ENCODE measurements at regions not wholly inside any gene's neighbourhood (a gene's known extent, or its start where the extent isn't known, plus 50 kb on each side); places are given as distances from the start of the nearest gene placed in this dataset.
"Not testable (repeated sequence)": the region's sequence is repeated elsewhere in the genome, so short reads cannot be mapped to it uniquely, and the experiment has no call there.

- not testable (repeated sequence) for DNase-seq
Observed at GRCh38 chr11:116666673-116667249, 106.0 kb downstream of the BUD13 start.

- no peak for DNase-seq
Observed at GRCh38 chr11:116665523-116665922, 107.3 kb downstream of the BUD13 start.

DNA sequence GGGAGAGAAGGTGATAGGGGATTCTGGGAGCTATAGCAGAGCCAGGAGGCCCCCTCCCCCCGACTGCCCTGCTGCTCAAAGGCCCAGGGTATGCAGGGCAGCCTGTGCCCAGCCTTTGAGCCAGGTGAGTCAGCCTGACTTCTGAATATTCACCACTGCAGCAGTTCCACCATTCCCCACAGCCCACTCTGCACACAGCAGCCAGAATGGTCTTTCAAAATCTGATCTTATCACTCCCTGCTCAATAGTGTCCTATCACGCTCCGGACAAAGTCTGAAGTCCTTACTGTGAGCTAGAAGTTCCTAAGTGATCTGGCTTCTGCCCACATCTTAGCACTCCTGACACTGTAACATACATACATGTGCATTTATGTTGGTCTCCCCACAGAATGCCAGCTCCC lies 111.7 kb downstream of the BUD13 start:
- no peak for DNase-seq

GRCh38 chr11:116660011-116660410 lies 112.8 kb downstream of the BUD13 start:
- DNase-seq: no peak

- no peak for DNase-seq
Observed at GRCh38 chr11:116658876-116659535, 113.8 kb downstream of the BUD13 start.

DNA sequence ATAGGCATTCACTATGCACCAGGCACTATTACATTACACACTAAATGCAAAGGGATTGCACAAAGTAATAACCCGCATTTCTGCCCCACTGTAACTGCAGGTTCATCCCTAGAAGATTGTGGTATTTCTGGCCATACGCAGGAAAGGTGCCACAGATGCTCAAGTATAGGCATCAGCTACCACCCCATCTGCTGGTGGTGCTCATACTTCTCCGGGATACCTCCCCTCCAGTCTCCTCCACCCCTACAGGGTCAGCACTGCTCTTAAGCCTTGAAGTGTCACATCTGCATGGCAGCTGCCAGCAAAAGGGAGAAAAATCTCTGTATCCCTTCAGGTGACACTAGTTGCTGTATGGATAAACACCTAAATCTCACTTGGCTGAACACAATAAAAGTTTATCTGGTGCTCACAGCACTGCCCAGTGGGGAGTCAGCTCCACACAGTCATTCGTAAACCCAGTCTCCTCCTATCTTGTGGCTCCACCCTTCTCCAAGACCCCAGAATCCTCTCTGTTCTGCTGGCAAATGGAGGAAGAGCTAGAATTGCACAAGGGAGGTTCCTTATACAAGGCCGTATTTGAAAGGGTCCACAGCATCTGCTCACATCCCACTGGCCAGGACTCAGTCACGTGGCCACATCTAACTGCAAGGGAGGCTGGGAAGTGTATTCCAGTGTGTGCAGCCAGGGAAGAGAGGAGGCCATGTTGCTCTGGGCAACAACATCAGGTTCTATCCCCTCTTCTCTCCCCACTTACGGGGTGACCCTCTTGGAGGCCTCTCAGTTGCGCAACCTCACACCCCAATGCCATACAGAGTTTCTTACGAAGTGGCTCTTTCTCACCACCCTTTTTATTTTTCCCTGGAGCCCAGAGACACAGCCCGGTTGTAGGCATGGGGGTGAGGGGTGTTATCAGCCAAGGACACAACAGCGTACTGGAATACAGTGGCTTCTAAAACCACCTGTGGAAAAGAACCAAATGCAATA lies 114.7 kb downstream of the BUD13 start:
- DNase-seq: no peak

DNA sequence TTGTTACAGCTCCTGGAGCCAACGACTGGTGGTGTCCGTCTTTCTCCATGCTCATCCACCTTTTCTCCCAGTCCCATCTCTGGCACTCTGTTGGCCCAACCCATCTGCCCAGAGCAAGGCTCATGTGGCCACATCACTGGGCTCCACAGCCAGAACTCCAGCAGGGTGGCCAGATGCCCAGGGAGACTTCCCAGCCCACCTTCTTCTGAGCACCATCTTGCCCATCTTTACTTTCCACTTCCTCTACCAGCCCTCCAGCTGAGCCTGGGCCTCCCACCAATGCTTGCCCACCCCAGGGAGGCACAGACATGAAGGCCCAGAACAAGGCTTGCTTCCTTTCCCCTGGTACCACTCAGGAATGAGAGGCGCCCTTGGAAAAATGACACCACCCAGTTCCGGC lies 116.8 kb downstream of the BUD13 start:
- no peak for DNase-seq

DNA sequence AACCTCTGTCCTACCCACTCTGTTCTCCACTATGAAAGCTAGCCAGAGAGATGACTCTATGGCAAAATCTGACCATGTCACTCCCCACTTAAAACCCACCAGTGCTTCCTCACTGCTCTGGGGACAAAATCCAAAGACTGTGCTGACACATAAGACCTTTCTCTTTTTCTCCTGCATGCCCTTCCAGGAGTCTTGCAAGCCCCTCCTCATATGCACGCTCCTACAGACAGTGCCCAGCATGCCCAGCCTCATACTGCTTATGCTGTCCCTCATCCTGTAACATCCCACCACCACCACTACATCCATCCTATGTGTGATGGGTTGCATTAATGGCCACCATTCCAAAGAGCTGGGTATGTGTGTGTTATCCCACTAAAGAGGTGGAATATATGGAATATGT lies 118.3 kb downstream of the BUD13 start:
- no peak for DNase-seq

DNA sequence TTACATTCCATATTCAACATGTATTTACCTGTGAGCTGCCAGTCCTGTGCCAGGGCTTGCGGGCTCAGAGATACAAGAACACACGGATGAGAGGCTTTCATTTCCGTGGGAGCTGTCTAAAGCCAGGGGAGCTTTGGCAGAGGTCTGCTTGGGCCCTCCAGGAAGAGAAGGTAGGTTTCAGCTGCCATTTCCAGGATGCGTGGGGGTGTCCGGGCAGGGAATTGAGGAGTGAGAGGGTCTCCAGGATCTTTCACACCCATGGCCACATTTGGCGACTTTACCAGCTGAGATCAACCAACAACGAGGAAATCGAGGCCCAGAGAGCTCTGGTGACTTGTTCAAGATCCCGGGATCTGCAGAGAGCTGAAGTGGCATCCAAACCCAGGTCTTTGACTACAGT lies 119.6 kb downstream of the BUD13 start:
- DNase-seq: no peak

GRCh38 chr11:116651737-116652237 lies 121.0 kb downstream of the BUD13 start:
- DNase-seq: no peak

DNA sequence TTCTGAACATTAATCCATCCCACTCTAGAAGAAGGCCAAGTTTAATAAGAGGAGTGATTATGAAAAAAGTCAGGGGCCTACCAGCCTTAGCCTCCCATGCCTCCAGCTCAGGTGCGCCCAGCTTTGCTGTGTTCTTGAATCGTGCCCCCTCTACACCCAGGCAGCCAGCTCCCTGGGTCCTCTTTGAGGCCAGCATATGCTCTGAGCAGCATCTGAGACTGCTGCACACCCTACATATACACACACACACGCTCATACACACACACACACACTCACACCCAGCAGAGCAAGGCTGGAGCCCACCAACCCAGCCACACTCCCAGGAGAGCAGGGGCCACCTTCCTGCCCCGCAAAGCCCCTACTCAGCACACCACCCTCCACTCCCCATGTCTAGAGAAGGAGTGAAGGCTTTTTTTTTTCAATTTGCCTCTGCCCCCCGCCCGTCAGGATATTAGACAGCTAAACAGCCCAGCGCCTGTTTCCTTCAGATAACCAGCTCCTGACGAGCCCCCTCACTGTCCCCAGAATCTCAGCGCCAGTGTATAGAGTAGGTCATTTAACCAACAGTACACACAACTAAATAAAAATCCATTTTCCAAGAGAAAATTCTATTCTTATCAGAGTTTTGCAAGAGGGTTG lies 121.6 kb downstream of the BUD13 start:
- no peak for DNase-seq

- no peak for DNase-seq
Observed at GRCh38 chr11:116650052-116650451, 122.7 kb downstream of the BUD13 start.

DNA sequence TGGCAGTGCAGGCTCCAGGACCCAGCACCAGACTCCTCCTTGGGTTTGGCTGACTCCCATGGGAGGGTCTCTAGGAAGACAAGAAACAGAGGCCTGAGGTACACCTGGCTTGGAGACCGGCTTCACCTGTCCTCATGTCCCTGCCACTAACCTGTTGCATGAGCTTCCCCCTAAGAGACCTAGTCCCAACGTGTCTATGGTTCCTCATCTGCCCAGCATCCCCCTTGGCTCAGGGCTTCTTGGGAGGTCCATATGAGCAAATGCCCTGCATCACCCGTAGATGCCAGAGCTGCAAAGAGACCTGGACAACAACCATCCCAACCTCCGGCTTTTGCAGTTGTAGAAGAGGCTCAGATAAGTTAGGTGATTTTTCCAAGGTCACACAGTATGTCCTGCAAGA lies 123.5 kb downstream of the BUD13 start:
- no peak for DNase-seq

- no peak for DNase-seq
Observed at GRCh38 chr11:116648247-116649174, 124.3 kb downstream of the BUD13 start.

GRCh38 chr11:116647305-116648080 lies 125.3 kb downstream of the BUD13 start:
- no peak for DNase-seq

GRCh38 chr11:116646191-116646590 lies 126.6 kb downstream of the BUD13 start:
- DNase-seq: no peak

DNA sequence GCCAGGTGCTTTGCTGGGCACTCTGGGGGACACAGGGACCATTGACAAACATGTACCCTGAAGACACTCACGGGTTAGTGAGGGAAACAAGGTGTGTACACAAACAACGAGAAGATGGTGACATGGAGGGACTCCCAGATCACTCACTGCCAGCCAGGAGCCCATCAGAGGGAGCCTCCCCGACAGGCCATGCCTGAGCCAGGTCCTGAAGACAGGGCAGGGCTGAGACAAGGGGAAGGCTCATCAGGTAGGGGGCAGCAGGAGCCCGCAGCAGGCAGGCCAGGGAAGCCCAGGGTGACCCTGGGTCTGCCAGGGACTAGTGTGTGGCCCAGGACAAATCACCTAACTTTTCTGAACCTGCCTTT lies 127.9 kb downstream of the BUD13 start:
- DNase-seq: no peak

DNA sequence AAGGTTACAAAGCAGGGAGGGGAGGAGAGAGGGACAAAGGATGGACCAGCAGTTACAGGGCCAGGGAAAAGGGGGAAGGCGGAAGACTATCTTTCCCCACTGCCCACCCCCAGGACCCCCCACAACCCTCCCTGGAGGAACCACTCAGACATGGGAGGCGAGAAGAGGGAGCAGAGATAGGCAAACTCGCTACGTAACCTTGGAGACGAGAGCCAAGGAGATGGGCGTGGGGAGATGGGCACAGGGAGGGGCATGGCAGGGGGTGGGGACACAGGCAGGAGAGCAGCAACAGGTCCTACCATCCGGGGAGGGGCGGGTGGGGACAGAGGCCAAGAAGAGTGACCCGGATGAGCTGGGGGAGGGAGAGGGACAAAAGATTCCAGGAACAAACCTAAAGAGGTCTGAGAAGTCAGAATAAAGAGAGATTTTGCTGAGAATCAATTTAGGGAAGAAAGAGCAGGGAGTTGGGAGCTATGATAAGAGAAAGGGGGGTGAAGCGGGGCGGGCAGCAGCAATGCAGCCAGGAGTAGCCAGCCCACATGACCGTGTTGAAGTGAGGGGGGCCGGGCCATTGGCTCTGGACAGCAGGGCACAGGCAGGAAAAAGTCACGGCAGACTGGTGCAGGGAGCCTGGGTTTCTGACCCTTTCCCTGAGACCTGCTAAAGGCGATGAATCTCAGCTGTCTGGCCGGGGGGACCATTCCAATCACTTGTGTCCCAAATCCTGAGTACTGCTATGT lies 128.4 kb downstream of the BUD13 start:
- DNase-seq: no peak

- no peak for DNase-seq
Observed at GRCh38 chr11:116643521-116643920, 129.3 kb downstream of the BUD13 start.

GRCh38 chr11:116642902-116643301 lies 129.9 kb downstream of the BUD13 start:
- DNase-seq: no peak
